H1 (cell line): ENCODE measurements at regions not wholly inside any gene's neighbourhood (a gene's known extent, or its start where the extent isn't known, plus 50 kb on each side); places are given as distances from the start of the nearest gene placed in this dataset.

ENCODE experiments used
- CTCF ChIP-seq, 3 experiments: IDR thresholded peaks; 1 replicate in 2 of 3; 2 replicates in 1 of 3; pipeline versions ENCODE4 v1.5.1 to v1.6.1; 2011; ENCODE audit warnings: low read length in 3 of 3, mild to moderate bottlenecking in 3 of 3, inconsistent platforms in 2 of 3, low read depth in 1 of 3, moderate library complexity in 1 of 3; ENCODE audit not compliant: insufficient read depth in 1 of 3; ENCODE audit errors: control extremely low read depth in 1 of 3
- SP2 ChIP-seq: IDR thresholded peaks from 2 replicates; pipeline ENCODE4 v1.6.1; 2012; ENCODE audit warnings: mild to moderate bottlenecking, low read length, inconsistent platforms

- no peak for TF ChIP-seq CTCF (IDR thresholded peaks at IDR 0.05; ENCODE audit: control extremely low read depth in 1 of 3, insufficient read depth in 1 of 3, low read depth in 1 of 3, low read length in 3 of 3)
- TF ChIP-seq SP2: no peak
Measured at GRCh38 chr10:2701802-2702201, 365.5 kb upstream of the PFKP start (continued).
